SK-N-SH (cell line): ENCODE measurements at regions not wholly inside any gene's neighbourhood (a gene's known extent, or its start where the extent isn't known, plus 50 kb on each side); places are given as distances from the start of the nearest gene placed in this dataset.

ENCODE experiments used
- CTCF ChIA-PET: fragments of 300-600, 350-600 bp; formaldehyde crosslinking; extraction: SDS; loops from one replicate; lab custom pipeline; 2021; lab: Yijun Ruan, JAX
- POLR2A ChIA-PET: fragments of 350-600 bp; sonication (Branson Sonifier 250); formaldehyde crosslinking; extraction: SDS; loops from one replicate; lab custom pipeline; 2020; ENCODE audit warnings: antibody characterized with exemption, inconsistent platforms; lab: Yijun Ruan, JAX
- DNase-seq: peaks from one replicate; pipeline ENCODE4 v3.0.0; 2012
- H2AFZ ChIP-seq: fragments of 200-600 bp; sonication (generic); 2 replicates; pipeline ENCODE4 v1.8.1; 2016; ENCODE audit warnings: antibody characterized with exemption, mild to moderate bottlenecking, low read depth
- H3F3A ChIP-seq: fragments of 200-600 bp; sonication (generic); replicated peaks from 2 replicates; pipeline ENCODE3; 2016; ENCODE audit warnings: antibody characterized with exemption, mild to moderate bottlenecking; ENCODE audit not compliant: insufficient read depth
- H3K27ac ChIP-seq, 2 experiments: fragments of 200-500 bp in 1 of 2; fragments of 200-600 bp in 1 of 2; sonication (Bioruptor generic) in 1 of 2; sonication (generic), shearing (Covaris generic) in 1 of 2; 2 replicates each; pipeline versions ENCODE4 v1.5.1 to v1.6.1; 2014 to 2016; ENCODE audit warnings: low read depth in 2 of 2, inconsistent platforms in 1 of 2, low read length in 1 of 2, mild to moderate bottlenecking in 1 of 2, mixed read lengths in 1 of 2
- H3K27me3 ChIP-seq: fragments of 200-600 bp; sonication (generic), shearing (Covaris generic); 2 replicates; pipeline ENCODE4 v1.6.1; 2016; ENCODE audit warnings: mixed run types; ENCODE audit not compliant: insufficient read depth
- H3K36me3 ChIP-seq, 2 experiments: fragments of 200-500 bp in 1 of 2; fragments of 200-600 bp in 1 of 2; sonication (Bioruptor generic) in 1 of 2; sonication (generic) in 1 of 2; replicated peaks in 1 of 2; 2 replicates each; pipeline versions ENCODE3 to v1.5.1; 2014 to 2016; ENCODE audit warnings: low read length in 1 of 2, mild to moderate bottlenecking in 1 of 2; ENCODE audit not compliant: insufficient read depth in 2 of 2, control insufficient read depth in 1 of 2
- H3K4me1 ChIP-seq, 2 experiments: fragments of 200-500 bp in 1 of 2; fragments of 200-600 bp in 1 of 2; sonication (Bioruptor generic) in 1 of 2; sonication (generic), shearing (Covaris generic) in 1 of 2; 2 replicates each; pipeline versions ENCODE4 v1.5.1 to v1.6.1; 2014 to 2016; ENCODE audit warnings: low read depth in 1 of 2, low read length in 1 of 2, mixed run types in 1 of 2; ENCODE audit not compliant: insufficient read depth in 2 of 2, control insufficient read depth in 1 of 2
- H3K4me2 ChIP-seq: fragments of 200-600 bp; sonication (generic), shearing (Covaris generic); 2 replicates; pipeline ENCODE4 v1.6.1; 2017; ENCODE audit warnings: mixed run types
- H3K4me3 ChIP-seq, 2 experiments: fragments of 200-500 bp in 1 of 2; fragments of 200-600 bp in 1 of 2; sonication (Bioruptor generic) in 1 of 2; sonication (generic), shearing (Covaris generic) in 1 of 2; 2 replicates each; pipeline versions ENCODE4 v1.5.1 to v1.8.1; 2014 to 2016; ENCODE audit warnings: low read depth in 2 of 2, inconsistent platforms in 1 of 2, low read length in 1 of 2, mild to moderate bottlenecking in 1 of 2, mixed read lengths in 1 of 2, moderate library complexity in 1 of 2
- H3K79me2 ChIP-seq: fragments of 200-600 bp; sonication (generic); 2 replicates; pipeline ENCODE4 v1.8.1; 2017; ENCODE audit warnings: mild to moderate bottlenecking; ENCODE audit not compliant: insufficient read depth
- H3K9ac ChIP-seq: fragments of 200-600 bp; sonication (generic); 2 replicates; pipeline ENCODE4 v1.6.1; 2017; ENCODE audit warnings: mixed run types
- H3K9me2 ChIP-seq: fragments of 200-600 bp; sonication (generic); 2 replicates; pipeline ENCODE4 v1.6.1; 2017; ENCODE audit warnings: mixed run types
- H3K9me3 ChIP-seq: fragments of 200-600 bp; sonication (generic); 2 replicates; pipeline ENCODE4 v1.6.1; 2017; ENCODE audit warnings: mixed run types, mild to moderate bottlenecking, moderate library complexity
- H4K20me1 ChIP-seq: fragments of 200-600 bp; sonication (generic); 2 replicates; pipeline ENCODE4 v1.6.1; 2017; ENCODE audit warnings: mild to moderate bottlenecking, mixed run types; ENCODE audit not compliant: insufficient read depth
- FOXJ3 ChIP-seq: sonication (generic); formaldehyde crosslinking; IDR thresholded peaks from 2 replicates; pipeline ENCODE4 v1.5.1; 2020; ENCODE audit warnings: mild to moderate bottlenecking, missing genetic modification reagents
- GABPA ChIP-seq: IDR thresholded peaks from 2 replicates; pipeline ENCODE4 v1.4.0; 2012; ENCODE audit warnings: low read depth, mild to moderate bottlenecking
- GATA2 ChIP-seq: sonication (generic); formaldehyde crosslinking; IDR thresholded peaks from 2 replicates; pipeline ENCODE4 v1.5.0; 2020; ENCODE audit warnings: mild to moderate bottlenecking, missing genetic modification reagents
- JUND ChIP-seq: IDR thresholded peaks from 2 replicates; pipeline ENCODE4 v1.4.0; 2012
- MXI1 ChIP-seq: IDR thresholded peaks from 2 replicates; pipeline ENCODE4 v1.6.1; 2012; ENCODE audit warnings: mild to moderate bottlenecking, low read depth, low read length, improper control_type of control experiment
- NFIC ChIP-seq: IDR thresholded peaks from 2 replicates; pipeline ENCODE4 v1.4.0; 2012; ENCODE audit warnings: borderline replicate concordance
- PBX3 ChIP-seq: IDR thresholded peaks from 2 replicates; pipeline ENCODE4; 2012
- RAD21 ChIP-seq: IDR thresholded peaks from 2 replicates; pipeline ENCODE4 v1.6.1; 2012; ENCODE audit warnings: mild to moderate bottlenecking, low read length
- RCOR1 ChIP-seq: fragments of 150-350 bp; IDR thresholded peaks from 2 replicates; pipeline ENCODE4 v1.6.1; 2017; ENCODE audit warnings: antibody characterized with exemption, low read length
- RFX5 ChIP-seq: IDR thresholded peaks from 2 replicates; pipeline ENCODE4 v1.6.1; 2012; ENCODE audit warnings: mild to moderate bottlenecking, improper control_type of control experiment, low read length
- SIN3A ChIP-seq: IDR thresholded peaks from 2 replicates; pipeline ENCODE4 v1.6.1; 2012; ENCODE audit warnings: low read depth, mild to moderate bottlenecking, low read length, moderate library complexity, borderline replicate concordance
- TAF1 ChIP-seq: IDR thresholded peaks from 2 replicates; pipeline ENCODE4 v1.6.1; 2012; ENCODE audit warnings: low read depth, mild to moderate bottlenecking, low read length, moderate library complexity, borderline replicate concordance
- TCF12 ChIP-seq: IDR thresholded peaks from 2 replicates; pipeline ENCODE4 v1.4.0; 2012
- USF2 ChIP-seq: fragments of 150-350 bp; IDR thresholded peaks from 2 replicates; pipeline ENCODE4 v1.6.1; 2017; ENCODE audit warnings: antibody characterized with exemption, low read length, low read depth, borderline replicate concordance
- YY1 ChIP-seq: IDR thresholded peaks from 2 replicates; pipeline ENCODE4 v1.4.0; 2012; ENCODE audit warnings: low read depth, mild to moderate bottlenecking
- WGBS: methylation state at CpG from one replicate; pipeline ENCODE4 v1.1.6; 2017; ENCODE audit warnings: low lambda C conversion rate; 5-methylcytosine and 5-hydroxymethylcytosine counted together
- TF ChIP-seq, protein P1 (sequence below): IDR thresholded peaks from 2 replicates; pipeline ENCODE4 v1.4.0; 2012; ENCODE audit warnings: low read depth
- TF ChIP-seq, protein P2 (sequence below): IDR thresholded peaks from 2 replicates; pipeline ENCODE4 v1.4.0; 2012; ENCODE audit warnings: low read depth, borderline replicate concordance
- TF ChIP-seq, protein P3 (sequence below): IDR thresholded peaks from 2 replicates; pipeline ENCODE4 v1.4.0; 2012; ENCODE audit warnings: low read depth, borderline replicate concordance
- TF ChIP-seq, protein P4 (sequence below): fragments of 200-600 bp; sonication (generic); IDR thresholded peaks from 2 replicates; pipeline ENCODE4 v1.6.1; 2017; ENCODE audit warnings: antibody characterized with exemption, mild to moderate bottlenecking, moderate library complexity

GRCh38 chr3:30951826-30952225 lies 57.4 kb upstream of the GADL1 start:
- H3K9me2 ChIP-seq: no peaks in the 10 kb centered on the region
- TF ChIP-seq RFX5: no peak
- TF ChIP-seq USF2: no peak
- TF ChIP-seq TAF1: no peak
- no peak for TF ChIP-seq RCOR1
- no peak for TF ChIP-seq YY1
- TF ChIP-seq JUND: no peak
- no peak for TF ChIP-seq PBX3
- TF ChIP-seq FOXJ3 (CRISPR knock-in tag): no peak
- TF ChIP-seq, protein P1, sequence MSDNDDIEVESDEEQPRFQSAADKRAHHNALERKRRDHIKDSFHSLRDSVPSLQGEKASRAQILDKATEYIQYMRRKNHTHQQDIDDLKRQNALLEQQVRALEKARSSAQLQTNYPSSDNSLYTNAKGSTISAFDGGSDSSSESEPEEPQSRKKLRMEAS: no peak
- H3K36me3 ChIP-seq: no peaks in the 10 kb centered on the region
- no peaks in the 10 kb centered on the region for H3K79me2 ChIP-seq
- H2AFZ ChIP-seq: no peak overlapping the region
- no peaks in the 10 kb centered on the region for H3K4me1 ChIP-seq
- WGBS: 83% methylated on average over 2 of the region's 2 CpGs
- no peak overlapping the region for H3K27ac ChIP-seq
- no peak overlapping the region for H3K4me3 ChIP-seq
- H3K27me3 ChIP-seq: no peaks in the 10 kb centered on the region; the same call in 1 of the 2 replicates
- H3K9me3 ChIP-seq: no peaks in the 10 kb centered on the region
- POLR2A ChIA-PET: no interaction called here
- no peak for DNase-seq
- no peak overlapping the region for H3K4me2 ChIP-seq
- no peaks in the 10 kb centered on the region for H3F3A ChIP-seq
- no peak overlapping the region for H3K9ac ChIP-seq
- H4K20me1 ChIP-seq: no peaks in the 10 kb centered on the region
- CTCF ChIA-PET: interaction anchor here (1.1 kb wide), 1 partner anchor 59 kb away, joined by 3 read pairs; no protein-coding TSS in a partner anchor

GRCh38 chr3:30952786-30953185 lies 58.3 kb upstream of the GADL1 start:
- Histone ChIP-seq H3K27me3 (no peaks in the 10 kb centered on the region; the same call in 1 of the 2 replicates), H3K36me3 (no peaks in the 10 kb centered on the region), H3K27ac (no peak overlapping the region), H3K4me2 (no peak overlapping the region), H3K4me3 (no peak overlapping the region), H3K79me2 (no peaks in the 10 kb centered on the region), H3K9ac (no peak overlapping the region), H2AFZ (no peak overlapping the region), H3K9me2 (no peaks in the 10 kb centered on the region), H3F3A (no peaks in the 10 kb centered on the region), H4K20me1 (no peaks in the 10 kb centered on the region), H3K9me3 (no peaks in the 10 kb centered on the region), H3K4me1 (no peaks in the 10 kb centered on the region)
- no peak for DNase-seq
- POLR2A ChIA-PET: no interaction called here
- TF ChIP-seq PBX3: no peak
- TF ChIP-seq, protein P2, sequence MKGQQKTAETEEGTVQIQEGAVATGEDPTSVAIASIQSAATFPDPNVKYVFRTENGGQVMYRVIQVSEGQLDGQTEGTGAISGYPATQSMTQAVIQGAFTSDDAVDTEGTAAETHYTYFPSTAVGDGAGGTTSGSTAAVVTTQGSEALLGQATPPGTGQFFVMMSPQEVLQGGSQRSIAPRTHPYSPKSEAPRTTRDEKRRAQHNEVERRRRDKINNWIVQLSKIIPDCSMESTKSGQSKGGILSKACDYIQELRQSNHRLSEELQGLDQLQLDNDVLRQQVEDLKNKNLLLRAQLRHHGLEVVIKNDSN: no peak
- no peak for TF ChIP-seq MXI1
- TF ChIP-seq FOXJ3 (CRISPR knock-in tag): no peak
- no peak for TF ChIP-seq NFIC
- TF ChIP-seq GATA2 (CRISPR knock-in tag): no peak
- no peak for TF ChIP-seq TCF12
- TF ChIP-seq JUND: no peak
- TF ChIP-seq GABPA: no peak
- TF ChIP-seq, protein P3, sequence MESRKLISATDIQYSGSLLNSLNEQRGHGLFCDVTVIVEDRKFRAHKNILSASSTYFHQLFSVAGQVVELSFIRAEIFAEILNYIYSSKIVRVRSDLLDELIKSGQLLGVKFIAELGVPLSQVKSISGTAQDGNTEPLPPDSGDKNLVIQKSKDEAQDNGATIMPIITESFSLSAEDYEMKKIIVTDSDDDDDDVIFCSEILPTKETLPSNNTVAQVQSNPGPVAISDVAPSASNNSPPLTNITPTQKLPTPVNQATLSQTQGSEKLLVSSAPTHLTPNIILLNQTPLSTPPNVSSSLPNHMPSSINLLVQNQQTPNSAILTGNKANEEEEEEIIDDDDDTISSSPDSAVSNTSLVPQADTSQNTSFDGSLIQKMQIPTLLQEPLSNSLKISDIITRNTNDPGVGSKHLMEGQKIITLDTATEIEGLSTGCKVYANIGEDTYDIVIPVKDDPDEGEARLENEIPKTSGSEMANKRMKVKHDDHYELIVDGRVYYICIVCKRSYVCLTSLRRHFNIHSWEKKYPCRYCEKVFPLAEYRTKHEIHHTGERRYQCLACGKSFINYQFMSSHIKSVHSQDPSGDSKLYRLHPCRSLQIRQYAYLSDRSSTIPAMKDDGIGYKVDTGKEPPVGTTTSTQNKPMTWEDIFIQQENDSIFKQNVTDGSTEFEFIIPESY: no peak
- no peak for TF ChIP-seq RAD21
- TF ChIP-seq, protein P4, sequence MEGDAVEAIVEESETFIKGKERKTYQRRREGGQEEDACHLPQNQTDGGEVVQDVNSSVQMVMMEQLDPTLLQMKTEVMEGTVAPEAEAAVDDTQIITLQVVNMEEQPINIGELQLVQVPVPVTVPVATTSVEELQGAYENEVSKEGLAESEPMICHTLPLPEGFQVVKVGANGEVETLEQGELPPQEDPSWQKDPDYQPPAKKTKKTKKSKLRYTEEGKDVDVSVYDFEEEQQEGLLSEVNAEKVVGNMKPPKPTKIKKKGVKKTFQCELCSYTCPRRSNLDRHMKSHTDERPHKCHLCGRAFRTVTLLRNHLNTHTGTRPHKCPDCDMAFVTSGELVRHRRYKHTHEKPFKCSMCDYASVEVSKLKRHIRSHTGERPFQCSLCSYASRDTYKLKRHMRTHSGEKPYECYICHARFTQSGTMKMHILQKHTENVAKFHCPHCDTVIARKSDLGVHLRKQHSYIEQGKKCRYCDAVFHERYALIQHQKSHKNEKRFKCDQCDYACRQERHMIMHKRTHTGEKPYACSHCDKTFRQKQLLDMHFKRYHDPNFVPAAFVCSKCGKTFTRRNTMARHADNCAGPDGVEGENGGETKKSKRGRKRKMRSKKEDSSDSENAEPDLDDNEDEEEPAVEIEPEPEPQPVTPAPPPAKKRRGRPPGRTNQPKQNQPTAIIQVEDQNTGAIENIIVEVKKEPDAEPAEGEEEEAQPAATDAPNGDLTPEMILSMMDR: no peak
- TF ChIP-seq SIN3A: no peak
- TF ChIP-seq, protein P1: no peak
- WGBS: 88% methylated on average over 3 of the region's 3 CpGs
- CTCF ChIA-PET: interaction anchor here (1.1 to 1.4 kb wide), 2 partner anchors 15 to 58 kb away, joined by 3 to 4 read pairs; no protein-coding TSS in a partner anchor
